ENCODE measurements at regions not wholly inside any gene's neighbourhood (a gene's known extent, or its start where the extent isn't known, plus 50 kb on each side); places are given as distances from the start of the nearest gene placed in this dataset.
"Not testable (repeated sequence)": the region's sequence is repeated elsewhere in the genome, so short reads cannot be mapped to it uniquely, and the experiment has no call there.

GRCh38 chr9:2270565-2270964, 255.4 kb downstream of the SMARCA2 start:
- Histone ChIP-seq H3K4me3 (ENCODE audit: low read depth, low read length) (no peak overlapping the region), H3K27me3 (ENCODE audit: control insufficient read depth, insufficient read depth, low read length) (peaks cover 1% of the 10 kb centered on the region; the same call in 1 of the 2 replicates), H3K36me3 (ENCODE audit: control insufficient read depth, insufficient read depth, low read length) (no peaks in the 10 kb centered on the region)
- POLR2A ChIA-PET: no interaction called here
- DNase-seq (ENCODE audit: low read depth): no peak
- TF ChIP-seq CTCF (IDR thresholded peaks at IDR 0.05; ENCODE audit: insufficient read depth, low read depth, low read length): no peak
- CTCF ChIA-PET: no interaction called here

GRCh38 chr9:2271426-2271825, 256.3 kb downstream of the SMARCA2 start:
- no peak for DNase-seq (ENCODE audit: low read depth)

GRCh38 chr9:2274762-2275161, 259.6 kb downstream of the SMARCA2 start:
- ChIA-PET CTCF (no interaction called here), POLR2A (no interaction called here)
- no peaks in the 10 kb centered on the region for H3K36me3 ChIP-seq (ENCODE audit: control insufficient read depth, insufficient read depth, low read length)
- TF ChIP-seq CTCF (IDR thresholded peaks at IDR 0.05; ENCODE audit: insufficient read depth, low read depth, low read length): no peak
- no peaks in the 10 kb centered on the region for H3K27me3 ChIP-seq (ENCODE audit: control insufficient read depth, insufficient read depth, low read length)
- DNase-seq (ENCODE audit: low read depth): no peak
- no peak overlapping the region for H3K4me3 ChIP-seq (ENCODE audit: low read depth, low read length)

More at GRCh38 chr9:2271426-2271825, 256.3 kb downstream of the SMARCA2 start:
- POLR2A ChIA-PET: no interaction called here
- CTCF ChIA-PET: no interaction called here
- no peak overlapping the region for H3K4me3 ChIP-seq (ENCODE audit: low read depth, low read length)
- peaks cover under 1% of the 10 kb centered on the region; the same call in 1 of the 2 replicates for H3K27me3 ChIP-seq (ENCODE audit: control insufficient read depth, insufficient read depth, low read length)
- H3K36me3 ChIP-seq (ENCODE audit: control insufficient read depth, insufficient read depth, low read length): no peaks in the 10 kb centered on the region
- no peak for TF ChIP-seq CTCF (IDR thresholded peaks at IDR 0.05; ENCODE audit: insufficient read depth, low read depth, low read length)

GRCh38 chr9:2276296-2276695, 261.1 kb downstream of the SMARCA2 start:
- Histone ChIP-seq H3K27me3 (ENCODE audit: control insufficient read depth, insufficient read depth, low read length) (no peaks in the 10 kb centered on the region), H3K4me3 (ENCODE audit: low read depth, low read length) (no peak overlapping the region), H3K36me3 (ENCODE audit: control insufficient read depth, insufficient read depth, low read length) (no peaks in the 10 kb centered on the region)
- DNase-seq (ENCODE audit: low read depth): no peak
- POLR2A ChIA-PET: no interaction called here
- TF ChIP-seq CTCF (IDR thresholded peaks at IDR 0.05; ENCODE audit: insufficient read depth, low read depth, low read length): no peak
- CTCF ChIA-PET: no interaction called here

GRCh38 chr9:2277133-2277532, 262.0 kb downstream of the SMARCA2 start:
- H3K36me3 ChIP-seq (ENCODE audit: control insufficient read depth, insufficient read depth, low read length); DNase-seq (ENCODE audit: low read depth); POLR2A ChIA-PET; CTCF ChIA-PET; H3K27me3 ChIP-seq (ENCODE audit: control insufficient read depth, insufficient read depth, low read length); H3K4me3 ChIP-seq (ENCODE audit: low read depth, low read length): not testable (repeated sequence)

GRCh38 chr9:2277644-2278043, 262.5 kb downstream of the SMARCA2 start:
- DNase-seq (ENCODE audit: low read depth); H3K27me3 ChIP-seq (ENCODE audit: control insufficient read depth, insufficient read depth, low read length); H3K36me3 ChIP-seq (ENCODE audit: control insufficient read depth, insufficient read depth, low read length); CTCF ChIA-PET; H3K4me3 ChIP-seq (ENCODE audit: low read depth, low read length); POLR2A ChIA-PET: not testable (repeated sequence)

- POLR2A ChIA-PET; CTCF ChIA-PET; DNase-seq (ENCODE audit: low read depth); H3K27me3 ChIP-seq (ENCODE audit: control insufficient read depth, insufficient read depth, low read length); H3K4me3 ChIP-seq (ENCODE audit: low read depth, low read length); H3K36me3 ChIP-seq (ENCODE audit: control insufficient read depth, insufficient read depth, low read length): not testable (repeated sequence)
Observed at GRCh38 chr9:2279138-2279537, 264.0 kb downstream of the SMARCA2 start.
